ENCODE measurements at regions not wholly inside any gene's neighbourhood (a gene's known extent, or its start where the extent isn't known, plus 50 kb on each side); places are given as distances from the start of the nearest gene placed in this dataset.

- TF ChIP-seq POLR2A (IDR thresholded peaks at IDR 0.05) (no peak), CTCF (IDR thresholded peaks at IDR 0.05) (no peak)
Measured at GRCh38 chr11:38759394-38759793, 2161.4 kb upstream of the RAG2 start.

All from uterus (tissue), 2 donors.